ENCODE measurements at regions not wholly inside any gene's neighbourhood (a gene's known extent, or its start where the extent isn't known, plus 50 kb on each side); places are given as distances from the start of the nearest gene placed in this dataset.

DNA sequence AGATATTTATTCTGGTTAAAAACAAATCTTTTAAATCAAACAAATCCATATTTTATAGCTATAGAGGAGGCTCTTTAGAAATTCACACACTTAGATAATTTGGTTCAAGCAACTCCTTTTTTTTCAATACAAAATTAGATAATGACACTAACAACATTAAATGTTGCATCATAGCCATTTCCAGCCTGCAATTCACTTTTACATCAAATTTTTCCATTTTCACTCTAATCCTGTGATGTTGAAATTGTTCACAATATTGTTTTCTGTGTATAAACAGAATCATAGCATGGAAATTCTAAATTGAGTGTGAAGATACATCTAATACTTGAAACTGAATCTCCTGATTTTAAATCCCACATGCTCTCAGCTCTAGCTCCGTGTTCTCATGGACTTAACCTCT, 482.6 kb downstream of the INHBA start:
- no peak for DNase-seq

DNA sequence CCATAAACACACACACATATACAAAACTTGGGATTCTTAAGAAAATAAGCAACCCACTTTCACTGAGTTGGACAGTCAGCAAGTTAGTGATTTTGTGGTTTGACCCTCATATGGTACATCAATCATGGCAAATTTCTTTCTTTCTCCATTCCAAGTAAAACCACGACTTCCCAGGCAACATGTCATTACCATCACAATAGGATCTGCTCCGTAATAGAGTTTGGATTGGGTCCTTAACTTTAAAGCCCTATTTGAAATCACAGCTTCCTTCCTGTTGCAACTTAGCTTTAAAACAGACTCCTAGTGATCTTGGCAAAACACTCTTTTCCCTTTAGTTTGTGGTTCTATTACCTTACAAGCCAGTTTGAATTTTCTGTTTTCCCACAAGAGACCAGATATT, 483.6 kb downstream of the INHBA start:
- peak; percentile 16 for DNase-seq

DNA sequence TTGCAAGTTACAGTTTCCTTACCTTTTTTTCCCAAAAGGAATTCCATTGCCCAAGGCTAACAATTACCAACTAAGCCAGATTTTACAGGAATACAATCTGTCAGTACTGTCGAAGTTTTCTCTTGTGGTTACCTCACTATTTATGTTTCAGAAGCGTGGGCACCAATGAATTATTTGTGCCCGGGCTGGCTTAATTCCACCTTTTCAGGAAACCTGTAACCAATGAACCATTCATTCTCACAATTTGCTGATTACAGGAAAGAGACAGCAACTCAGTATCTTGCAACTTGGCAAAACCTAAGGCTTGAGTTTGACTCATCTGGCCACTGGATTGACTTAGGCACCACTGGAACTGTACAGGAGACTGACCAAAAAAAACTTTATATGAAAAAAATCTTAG, 485.6 kb downstream of the INHBA start:
- DNase-seq = no peak

DNA sequence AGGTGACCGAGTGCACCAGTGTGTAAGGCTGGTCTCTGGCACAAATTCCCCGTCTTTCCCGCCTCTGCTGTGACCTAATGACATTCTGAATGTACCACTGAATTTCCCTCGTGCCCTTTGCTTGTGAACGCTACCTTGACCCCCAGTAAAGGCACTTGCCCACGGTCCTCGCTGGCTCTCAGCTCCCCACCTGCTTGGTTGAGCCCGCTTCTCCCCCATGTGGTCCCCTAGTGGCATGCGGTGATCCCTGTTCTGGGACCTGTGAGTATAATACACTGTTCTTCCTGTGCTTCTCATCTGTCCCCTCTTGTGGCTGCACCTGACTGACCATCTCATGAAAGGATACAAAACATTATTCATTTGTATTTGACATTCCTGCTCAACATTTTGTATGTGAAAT, 495.7 kb downstream of the INHBA start:
- no peak for DNase-seq

DNA sequence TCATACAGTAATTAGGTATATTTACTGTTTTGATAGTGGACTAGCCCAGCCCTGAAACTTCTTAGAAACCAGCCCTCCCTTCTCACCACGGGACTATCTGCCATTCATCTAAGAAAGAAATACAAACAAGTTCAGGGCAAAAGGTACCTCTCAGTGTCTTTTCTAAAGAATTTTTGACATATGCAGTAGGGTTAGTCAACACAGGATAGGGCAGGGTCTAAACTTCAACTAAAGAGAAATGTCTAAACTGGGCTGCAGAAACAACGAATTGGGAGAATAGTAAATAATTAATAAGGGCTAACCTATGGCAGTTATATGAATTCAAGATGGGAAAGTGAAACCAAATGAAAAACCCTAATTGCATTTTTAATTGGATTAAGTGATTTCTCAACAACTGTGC, 496.6 kb downstream of the INHBA start:
- DNase-seq = no peak

DNA sequence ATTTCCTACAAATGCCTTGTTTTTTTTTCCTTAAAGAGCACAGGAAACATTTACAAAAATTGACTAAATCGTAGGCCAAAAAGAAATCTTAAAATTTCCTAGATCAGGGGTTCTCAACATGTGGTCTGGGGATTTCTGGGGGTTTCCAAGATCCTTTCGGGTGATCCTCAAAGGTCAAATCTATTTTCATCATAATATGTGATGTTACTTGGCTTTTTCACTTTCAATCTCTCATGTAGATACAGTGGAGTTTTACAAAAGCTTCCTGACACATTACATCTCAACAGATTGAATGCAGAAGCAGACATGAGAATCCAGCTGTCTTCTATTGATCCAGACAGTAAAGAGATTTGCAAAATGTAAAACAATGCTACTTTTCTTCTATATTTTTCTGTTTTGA, 497.3 kb downstream of the INHBA start:
- DNase-seq = no peak

DNA sequence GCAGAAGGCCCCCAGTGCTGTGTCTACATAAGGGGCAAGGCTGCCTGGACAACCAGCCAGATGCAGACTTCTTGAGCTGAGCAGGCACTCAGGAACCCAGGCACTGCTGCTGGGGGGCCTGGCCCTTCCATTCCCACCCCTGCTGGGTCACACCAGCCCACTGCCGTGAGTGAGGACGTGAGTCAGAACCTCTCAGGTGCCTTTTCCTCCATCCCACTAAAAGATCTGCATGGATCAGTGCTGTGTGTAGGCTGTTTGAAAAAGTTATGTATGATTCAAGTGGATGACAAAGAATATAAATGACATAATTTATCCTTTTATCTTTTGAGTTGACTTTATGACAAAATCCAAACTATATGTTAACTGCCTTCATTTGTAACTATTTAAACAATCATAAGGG, 499.3 kb downstream of the INHBA start:
- no peak for DNase-seq

DNA sequence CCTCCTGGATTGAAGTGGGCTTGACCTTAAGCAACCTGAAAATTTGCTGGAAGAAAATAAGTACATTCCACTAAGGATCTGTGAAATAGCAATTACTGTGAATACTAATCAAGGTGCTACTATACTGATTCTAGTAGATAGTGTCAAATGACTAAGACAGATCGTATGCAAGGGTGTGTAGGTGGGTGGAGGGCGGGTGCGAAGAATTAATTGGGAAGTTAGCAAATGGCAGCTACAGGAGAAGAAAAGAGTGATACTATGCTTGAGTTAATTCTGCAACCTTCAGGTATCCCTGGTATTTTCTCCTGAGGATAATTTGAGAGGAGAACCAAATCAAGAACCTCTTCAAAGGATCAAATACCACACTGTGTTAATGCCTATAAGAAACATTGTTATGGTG, 501.9 kb downstream of the INHBA start:
- no peak for DNase-seq

DNA sequence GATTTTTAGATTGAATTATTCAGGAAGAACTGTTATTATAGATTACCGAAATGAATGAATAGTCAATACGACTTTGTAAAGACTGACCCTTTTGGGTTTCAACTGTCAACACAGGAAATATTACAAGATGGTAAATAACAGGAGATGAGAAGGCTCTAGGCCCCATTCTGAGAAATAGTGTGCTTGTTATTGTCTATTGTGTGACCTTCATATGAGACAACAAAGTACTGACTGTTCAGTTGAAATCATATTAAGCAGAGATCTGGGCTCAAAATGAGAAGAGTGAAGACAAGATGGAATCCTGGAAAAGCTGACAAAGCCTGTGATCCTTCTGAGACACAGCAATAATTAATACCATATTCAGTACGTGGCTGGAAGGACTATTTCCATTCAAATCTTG, 503.8 kb downstream of the INHBA start:
- no peak for DNase-seq

DNA sequence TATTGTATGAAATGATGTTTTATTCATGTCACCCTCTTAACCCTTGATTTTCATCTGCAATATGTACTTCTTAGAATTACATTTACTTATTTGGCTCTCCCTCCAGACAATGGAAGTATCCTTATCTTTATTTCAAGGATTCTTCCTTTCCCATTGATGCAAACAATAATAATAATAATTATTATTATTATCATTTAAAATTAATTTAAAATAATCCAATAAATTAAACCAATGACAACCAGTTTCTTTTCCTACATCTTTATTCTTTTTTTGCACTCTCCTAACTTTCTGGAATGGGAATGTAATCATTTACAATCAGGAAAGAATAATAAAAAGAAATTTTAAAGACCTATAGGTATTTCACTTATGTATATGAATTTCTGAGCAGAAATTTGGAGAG, 504.4 kb downstream of the INHBA start:
- DNase-seq = no peak

DNA sequence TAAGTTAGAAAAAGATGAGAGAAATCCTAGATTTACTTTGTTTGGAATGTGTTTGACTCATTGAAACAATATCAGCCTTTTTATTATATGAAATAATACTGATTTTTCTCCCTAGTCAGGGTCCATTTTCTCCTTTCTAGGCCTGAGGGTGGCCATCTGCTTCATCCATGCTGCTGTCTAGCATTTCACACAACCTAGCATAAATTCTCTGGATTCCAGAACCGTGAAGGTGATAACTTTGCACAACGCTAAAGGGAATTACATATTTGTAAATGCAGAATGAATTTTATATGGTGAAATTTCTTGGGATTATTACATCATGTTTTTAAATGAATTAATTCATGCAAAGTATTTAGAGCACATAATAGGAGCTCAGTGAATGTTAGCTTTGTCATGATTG, 505.1 kb downstream of the INHBA start:
- DNase-seq = no peak

DNA sequence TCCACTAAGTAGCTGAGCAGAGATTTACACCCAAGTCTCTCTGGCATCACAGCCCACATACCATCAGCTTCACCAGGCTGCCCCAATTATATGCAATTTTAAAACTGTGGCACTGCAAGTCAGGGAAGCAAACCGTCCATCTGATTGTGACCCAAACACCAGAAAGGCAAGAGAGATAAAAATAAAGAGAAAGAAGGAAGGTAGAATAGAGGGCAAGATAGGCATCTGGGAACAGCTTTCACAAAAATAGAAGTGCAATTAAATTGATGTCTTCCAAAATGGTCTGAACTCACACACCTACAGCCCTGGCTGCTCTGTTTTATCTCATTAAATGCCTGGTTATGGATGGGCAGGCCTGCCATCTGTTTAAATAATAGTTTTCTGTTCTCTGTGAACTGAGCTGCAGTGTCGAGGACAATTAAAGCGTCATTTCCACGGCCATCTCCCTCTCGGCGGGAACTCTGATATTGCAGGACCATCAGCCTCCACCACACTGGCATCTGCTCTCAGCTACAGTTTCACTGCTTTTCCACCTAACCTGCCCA, 509.1 kb downstream of the INHBA start:
- no peak for DNase-seq

DNA sequence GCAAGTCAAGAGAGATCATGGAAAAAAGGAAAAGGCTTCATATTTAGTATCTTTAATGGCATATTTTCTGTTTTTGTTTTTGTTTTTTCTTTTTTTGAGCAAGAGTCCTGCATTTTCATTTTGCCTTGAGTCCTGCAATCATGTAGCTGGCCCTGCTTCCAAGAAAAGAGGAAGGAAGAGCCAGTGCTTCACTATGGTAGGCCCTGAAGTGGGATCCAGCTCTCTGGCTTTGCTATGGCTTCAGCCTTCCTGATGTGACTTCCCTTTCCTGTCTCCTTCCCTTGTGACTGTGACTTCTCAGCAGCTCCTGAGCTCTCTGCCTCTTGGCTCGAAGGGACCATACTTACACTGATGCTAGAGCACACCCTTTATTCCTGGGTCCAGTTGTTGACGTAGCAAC, 512.3 kb downstream of the INHBA start:
- no peak for DNase-seq

DNA sequence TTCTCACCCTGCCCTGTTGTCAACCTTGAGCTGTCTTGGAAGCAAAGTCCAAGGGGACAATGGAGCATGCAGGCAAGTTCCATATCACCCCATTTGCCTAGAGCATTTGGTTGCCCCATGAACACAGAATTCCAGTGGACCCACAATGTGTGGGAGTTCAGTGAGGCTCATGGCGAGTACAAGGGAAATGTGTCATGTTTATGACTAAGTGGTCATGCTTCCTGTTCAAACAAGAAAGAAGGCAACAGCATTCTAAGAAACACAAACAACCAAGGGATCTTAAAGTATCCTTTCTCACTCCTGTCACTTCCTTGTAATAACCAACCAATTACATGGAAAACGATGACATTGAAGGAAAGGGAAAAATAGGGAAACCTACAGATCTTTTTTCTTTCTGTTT, 513.0 kb downstream of the INHBA start:
- DNase-seq = no peak

DNA sequence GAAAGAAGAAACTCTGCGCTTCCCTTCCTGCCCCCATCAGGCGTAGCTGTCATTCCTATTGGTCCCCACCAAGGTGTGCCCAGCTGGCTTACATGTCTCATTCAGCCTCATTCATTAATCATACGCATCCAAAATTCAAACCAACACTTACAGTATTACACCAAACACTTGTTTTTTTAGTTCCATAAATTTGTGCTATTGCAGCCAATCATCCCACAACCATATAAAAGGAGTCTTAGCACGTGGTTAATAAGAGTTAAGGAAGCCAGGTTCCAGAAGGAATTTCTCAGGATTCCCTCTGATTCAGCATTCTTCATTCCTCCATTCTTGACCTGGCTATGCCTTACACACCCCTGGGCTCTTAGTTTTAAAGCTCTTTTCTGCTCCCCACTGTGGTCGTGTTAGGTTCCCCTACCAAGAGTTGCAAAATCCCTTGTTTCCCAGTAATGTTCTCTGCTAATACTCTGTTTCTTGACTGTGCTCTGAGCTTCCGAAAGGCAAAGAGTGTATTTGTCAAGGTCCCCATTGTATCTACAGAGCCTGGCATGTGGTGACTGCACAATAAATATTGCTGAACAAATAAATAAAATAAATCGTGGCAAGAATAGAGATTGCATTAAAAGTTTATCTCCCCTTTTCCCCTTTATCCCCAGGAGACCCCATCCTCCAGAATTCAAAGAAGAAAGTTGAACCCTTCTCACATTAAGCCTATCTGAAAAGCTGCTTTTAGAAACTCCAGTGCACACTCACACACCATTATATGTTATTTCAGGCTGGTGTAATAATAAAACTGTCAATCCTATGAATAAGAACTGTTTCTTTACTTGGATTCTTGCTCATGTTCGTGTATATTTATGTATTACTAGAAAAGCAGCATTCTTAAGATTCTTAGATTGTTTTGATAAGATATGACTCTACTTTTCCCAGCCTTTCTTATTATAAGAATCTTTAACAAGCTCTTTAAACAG, 514.4 kb downstream of the INHBA start:
- DNase-seq = no peak

DNA sequence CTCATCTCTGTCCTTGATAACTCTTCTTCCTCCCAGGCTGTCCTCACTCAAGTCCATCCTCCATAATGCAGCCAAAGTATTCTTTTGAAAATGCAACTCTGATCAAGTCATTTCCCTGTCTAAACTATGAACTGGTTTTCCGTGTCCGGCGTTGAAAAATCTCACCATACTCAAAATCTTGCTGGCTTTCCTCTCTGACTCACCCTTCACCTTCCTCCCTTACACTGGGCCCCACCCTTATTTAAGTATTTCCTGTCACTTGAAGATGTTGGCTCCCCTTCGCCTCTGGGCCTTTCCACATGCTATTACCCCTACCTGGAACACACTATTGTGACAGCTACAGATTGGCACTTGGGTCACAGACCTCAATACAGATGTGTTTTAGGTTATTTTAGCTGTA, 515.6 kb downstream of the INHBA start:
- no peak for DNase-seq

DNA sequence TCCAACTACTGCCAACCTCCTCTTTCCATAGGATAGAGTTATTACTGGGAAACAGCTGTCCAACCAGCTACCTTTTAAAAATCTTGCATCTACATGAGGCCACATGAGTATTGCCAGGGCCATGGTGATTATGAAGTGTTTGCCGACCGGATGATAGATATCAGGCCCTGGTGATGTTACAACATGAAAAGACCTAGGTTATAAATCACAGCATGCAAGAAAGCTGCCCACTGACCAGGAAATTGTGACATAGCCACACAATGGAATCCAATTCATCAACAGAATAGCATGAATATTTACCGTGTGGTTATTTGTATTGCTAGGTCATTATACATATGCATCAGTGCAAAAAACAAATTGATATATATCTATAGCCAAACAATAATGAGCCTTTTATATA, 517.0 kb downstream of the INHBA start:
- no peak for DNase-seq

DNA sequence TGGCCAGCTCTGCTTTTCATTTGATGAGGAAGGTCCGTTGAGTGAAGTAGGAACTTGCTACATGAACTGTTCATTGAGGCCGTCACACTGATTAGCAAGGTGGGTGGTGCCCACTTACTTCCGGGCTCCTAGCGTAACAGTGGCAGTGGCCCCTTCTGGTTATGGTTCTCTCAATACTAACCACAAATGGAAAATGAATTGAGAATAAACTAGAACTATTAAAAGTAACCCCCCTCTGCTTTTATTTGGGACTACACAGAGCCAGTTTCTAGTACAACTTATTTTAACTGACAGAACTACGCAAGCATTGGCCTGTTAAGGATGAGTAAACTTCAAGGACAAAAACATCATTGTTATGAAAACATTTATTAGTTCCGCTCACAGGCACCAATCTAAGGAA, 519.1 kb downstream of the INHBA start:
- DNase-seq = no peak

DNA sequence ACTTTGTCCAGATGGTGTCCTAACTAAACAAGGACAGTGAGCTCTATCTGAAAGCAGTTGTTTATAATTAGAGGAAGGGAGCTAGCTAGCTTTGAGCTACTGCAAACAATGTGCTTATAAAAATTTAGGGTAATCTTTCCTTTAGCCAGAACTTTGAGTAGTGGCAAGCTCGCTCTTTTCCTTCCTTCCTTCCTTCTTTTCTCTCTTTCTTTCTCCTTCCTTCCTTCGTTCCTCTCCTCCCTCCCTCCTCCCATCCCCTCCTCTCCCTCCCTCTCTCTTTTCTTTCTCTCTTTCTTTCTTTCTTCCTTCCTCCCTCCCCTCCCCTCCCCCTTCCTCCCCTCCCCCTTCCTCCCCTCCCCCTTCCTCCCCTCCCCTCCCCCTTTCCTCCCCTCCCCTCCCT, 520.1 kb downstream of the INHBA start:
- no peak for DNase-seq

DNA sequence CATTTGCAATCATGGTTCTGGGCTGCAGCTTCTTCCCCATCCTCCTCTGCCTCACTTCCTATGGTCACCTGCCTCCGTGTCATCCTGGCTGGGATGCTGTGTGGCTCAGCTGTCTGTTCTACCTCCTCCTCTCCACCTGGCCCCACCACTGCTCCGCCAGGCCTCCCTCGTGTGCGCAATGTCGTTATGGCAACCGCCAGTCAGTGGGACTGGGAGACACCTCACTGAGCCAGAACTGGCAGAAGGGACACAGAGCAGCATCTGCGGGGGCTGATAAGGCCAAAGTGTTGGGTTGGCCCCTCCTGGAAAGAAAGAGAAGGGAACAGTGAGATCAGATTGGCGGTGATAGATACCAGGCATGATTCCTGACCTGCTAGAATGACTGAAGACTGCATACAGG, 527.5 kb downstream of the INHBA start:
- no peak for DNase-seq

DNA sequence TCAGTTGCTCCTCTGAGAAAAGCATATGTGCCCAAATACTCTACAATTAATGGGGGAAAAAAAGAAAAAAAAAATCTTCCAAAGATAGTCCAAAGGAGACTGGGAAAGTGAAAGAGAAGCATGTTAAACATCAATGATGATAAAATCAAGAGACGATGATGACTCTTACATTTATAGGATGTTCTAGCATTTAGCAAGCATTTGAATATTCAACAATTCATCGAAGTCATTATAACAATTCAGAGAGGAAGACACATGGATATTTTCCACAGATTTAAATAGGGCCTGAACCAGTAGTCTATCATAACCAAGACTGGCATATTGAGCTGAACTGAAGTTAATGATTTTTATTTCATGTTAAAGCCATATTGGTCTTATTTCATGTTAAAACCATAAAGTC, 528.4 kb downstream of the INHBA start:
- no peak for DNase-seq

DNA sequence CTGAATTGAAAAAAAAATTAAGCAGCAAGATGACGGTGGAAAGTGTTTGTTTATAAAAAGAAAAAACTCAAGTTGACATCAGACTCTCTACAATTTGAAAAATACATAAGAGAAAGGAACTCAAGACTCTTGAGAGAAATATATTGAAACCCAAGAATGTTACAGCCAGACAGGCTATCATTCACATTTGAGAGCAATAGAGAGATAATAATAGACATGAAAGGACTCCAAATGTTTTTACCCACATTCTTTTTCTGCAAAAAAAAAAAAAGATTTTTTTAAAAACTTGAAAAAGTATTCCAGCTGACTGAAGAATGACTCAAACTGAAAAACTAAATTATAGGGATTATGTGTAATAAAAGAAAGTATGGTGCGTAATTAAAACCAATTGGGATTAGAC, 532.4 kb downstream of the INHBA start:
- no peak for DNase-seq

DNA sequence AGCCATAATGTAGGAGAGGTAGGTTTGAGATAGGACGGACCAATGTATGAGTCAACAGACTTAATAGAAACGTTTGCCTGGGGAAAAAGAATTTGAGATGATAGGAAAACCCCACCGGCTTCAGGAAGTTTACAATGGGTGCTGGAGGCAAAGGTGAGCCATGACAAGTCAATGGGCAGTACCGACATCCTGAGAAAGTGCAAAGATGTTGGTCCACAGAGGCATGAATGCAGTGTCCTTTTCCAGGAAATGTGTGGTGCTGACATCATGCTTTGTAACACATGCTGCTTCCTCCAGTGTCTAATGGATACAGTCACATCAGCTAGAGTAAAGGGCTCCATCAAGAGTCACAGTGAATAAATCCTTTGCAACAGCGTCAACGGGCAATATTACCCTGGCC, 533.6 kb downstream of the INHBA start:
- DNase-seq = no peak

DNA sequence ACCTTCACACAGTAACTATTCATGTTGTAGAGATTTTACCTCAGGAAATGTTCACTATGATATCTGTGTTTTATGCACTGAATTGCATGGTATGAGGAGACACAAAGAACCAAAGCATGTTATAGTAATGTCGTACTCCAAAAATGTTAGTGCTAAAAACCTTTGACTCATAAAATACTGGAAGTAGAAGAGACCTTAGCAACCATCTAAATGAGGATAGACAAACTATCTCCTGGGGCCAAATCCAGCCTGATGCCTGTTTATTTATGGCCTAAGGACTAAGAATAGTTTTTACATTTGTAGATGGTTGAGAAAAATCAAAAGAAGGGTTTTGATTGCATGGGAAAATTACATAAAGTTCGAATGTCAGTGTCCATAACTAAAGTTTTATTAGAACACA, 535.1 kb downstream of the INHBA start:
- DNase-seq = no peak

DNA sequence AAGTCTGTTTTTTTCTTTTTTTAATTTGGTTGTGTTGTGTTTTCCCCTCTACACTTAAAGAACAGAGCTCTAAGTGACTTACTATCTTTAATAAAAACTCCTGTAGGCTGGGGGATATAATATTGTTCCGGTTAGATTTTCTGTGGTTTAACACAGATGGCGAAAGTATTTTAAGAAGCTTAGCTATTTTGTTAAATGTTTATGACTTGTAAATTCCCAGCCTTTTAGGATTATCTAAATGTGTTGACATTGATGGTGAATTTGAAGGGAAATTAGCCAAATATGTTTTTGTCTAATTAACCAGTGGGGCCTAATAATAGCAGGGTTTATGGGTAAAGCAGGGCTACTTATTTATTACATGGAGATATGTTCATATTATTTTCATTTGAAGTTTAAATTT, 538.5 kb downstream of the INHBA start:
- DNase-seq = no peak

All from hindlimb muscle (tissue), 1 donor.